ENCODE measurements at regions not wholly inside any gene's neighbourhood (a gene's known extent, or its start where the extent isn't known, plus 50 kb on each side); places are given as distances from the start of the nearest gene placed in this dataset.
"Not testable (repeated sequence)": the region's sequence is repeated elsewhere in the genome, so short reads cannot be mapped to it uniquely, and the experiment has no call there.

GRCh38 chr4:12028258-12028657 lies 599.6 kb upstream of the HS3ST1 start:
- ATAC-seq (replicated peaks): no peak

GRCh38 chr4:12022409-12022808 lies 593.7 kb upstream of the HS3ST1 start:
- Mint-ChIP-seq H3K27ac (no peak overlapping the region), H3K9me3 (peaks cover 11 to 12% of the 10 kb centered on the region in 2 donors), H3K36me3 (ENCODE audit: insufficient read depth) (no peaks in the 10 kb centered on the region), H3K4me1 (ENCODE audit: low read depth in 2 of 2) (no peaks in the 10 kb centered on the region), H3K27me3 (no peaks in the 10 kb centered on the region), H3K4me3 (no peak overlapping the region)
- DNase-seq (no peak), ATAC-seq (replicated peaks) (no peak)

More at GRCh38 chr4:12028258-12028657, 599.6 kb upstream of the HS3ST1 start:
- H3K4me1 Mint-ChIP-seq (ENCODE audit: low read depth in 2 of 2): no peaks in the 10 kb centered on the region
- H3K36me3 Mint-ChIP-seq (ENCODE audit: insufficient read depth): no peaks in the 10 kb centered on the region
- peaks cover 0 to 6% of the 10 kb centered on the region in 2 donors for H3K9me3 Mint-ChIP-seq
- H3K4me3 Mint-ChIP-seq: no peak overlapping the region
- no peak for DNase-seq
- no peaks in the 10 kb centered on the region for H3K27me3 Mint-ChIP-seq
- H3K27ac Mint-ChIP-seq: no peak overlapping the region

- ATAC-seq (replicated peaks) (no peak), DNase-seq (no peak)
- no peak overlapping the region for H3K4me3 Mint-ChIP-seq
- H3K4me1 Mint-ChIP-seq (ENCODE audit: low read depth in 2 of 2): no peaks in the 10 kb centered on the region
- no peaks in the 10 kb centered on the region for H3K36me3 Mint-ChIP-seq (ENCODE audit: insufficient read depth)
- peaks cover 15 to 17% of the 10 kb centered on the region in 2 donors for H3K9me3 Mint-ChIP-seq
- no peaks in the 10 kb centered on the region for H3K27me3 Mint-ChIP-seq
- no peak overlapping the region for H3K27ac Mint-ChIP-seq
Measured at GRCh38 chr4:12016729-12017128, 588.0 kb upstream of the HS3ST1 start.

- DNase-seq (no peak), ATAC-seq (replicated peaks) (no peak)
- H3K27ac Mint-ChIP-seq: no peak overlapping the region
Measured at GRCh38 chr4:12005471-12005870, 576.8 kb upstream of the HS3ST1 start.

GRCh38 chr4:11996581-11996980 lies 567.9 kb upstream of the HS3ST1 start:
- not testable (repeated sequence) for H3K9me3 Mint-ChIP-seq; H3K4me3 Mint-ChIP-seq; H3K4me1 Mint-ChIP-seq (ENCODE audit: low read depth in 2 of 2); DNase-seq; H3K36me3 Mint-ChIP-seq (ENCODE audit: insufficient read depth); ATAC-seq (replicated peaks); H3K27me3 Mint-ChIP-seq; H3K27ac Mint-ChIP-seq

More at GRCh38 chr4:12005471-12005870, 576.8 kb upstream of the HS3ST1 start:
- Mint-ChIP-seq H3K27me3 (no peaks in the 10 kb centered on the region), H3K4me1 (ENCODE audit: low read depth in 2 of 2) (no peaks in the 10 kb centered on the region), H3K36me3 (ENCODE audit: insufficient read depth) (no peaks in the 10 kb centered on the region), H3K9me3 (peaks cover 0 to 10% of the 10 kb centered on the region in 2 donors), H3K4me3 (no peak overlapping the region)

- Mint-ChIP-seq H3K36me3 (ENCODE audit: insufficient read depth) (no peaks in the 10 kb centered on the region), H3K4me3 (no peak overlapping the region), H3K27me3 (no peaks in the 10 kb centered on the region), H3K4me1 (ENCODE audit: low read depth in 2 of 2) (no peaks in the 10 kb centered on the region), H3K9me3 (peaks cover 0 to 4% of the 10 kb centered on the region in 2 donors), H3K27ac (no peak overlapping the region)
- DNase-seq (no peak), ATAC-seq (replicated peaks) (no peak)
Measured at GRCh38 chr4:11976726-11977263, 548.1 kb upstream of the HS3ST1 start.

GRCh38 chr4:11973270-11973669 lies 544.6 kb upstream of the HS3ST1 start:
- Mint-ChIP-seq H3K4me3 (no peak overlapping the region), H3K27ac (no peak overlapping the region), H3K36me3 (ENCODE audit: insufficient read depth) (no peaks in the 10 kb centered on the region), H3K4me1 (ENCODE audit: low read depth in 2 of 2) (no peaks in the 10 kb centered on the region), H3K9me3 (peaks cover 0 to under 1% of the 10 kb centered on the region in 2 donors), H3K27me3 (no peaks in the 10 kb centered on the region)
- no peak for ATAC-seq (replicated peaks)
- no peak for DNase-seq

- H3K9me3 Mint-ChIP-seq: no peaks in the 10 kb centered on the region
- H3K4me3 Mint-ChIP-seq: no peak overlapping the region
Measured at GRCh38 chr4:11970754-11971153, 542.1 kb upstream of the HS3ST1 start.

GRCh38 chr4:11966782-11967181 lies 538.1 kb upstream of the HS3ST1 start:
- Mint-ChIP-seq H3K36me3 (ENCODE audit: insufficient read depth) (no peaks in the 10 kb centered on the region), H3K4me1 (ENCODE audit: low read depth in 2 of 2) (no peaks in the 10 kb centered on the region), H3K9me3 (peaks cover 0 to 2% of the 10 kb centered on the region in 2 donors), H3K27ac (no peak overlapping the region), H3K4me3 (no peak overlapping the region), H3K27me3 (no peaks in the 10 kb centered on the region)
- no peak for ATAC-seq (replicated peaks)
- DNase-seq: no peak

More at GRCh38 chr4:11970754-11971153, 542.1 kb upstream of the HS3ST1 start:
- Mint-ChIP-seq H3K36me3 (ENCODE audit: insufficient read depth) (no peaks in the 10 kb centered on the region), H3K27ac (no peak overlapping the region), H3K4me1 (ENCODE audit: low read depth in 2 of 2) (no peaks in the 10 kb centered on the region), H3K27me3 (no peaks in the 10 kb centered on the region)
- ATAC-seq (replicated peaks) (no peak), DNase-seq (no peak)

GRCh38 chr4:11954093-11954492 lies 525.4 kb upstream of the HS3ST1 start:
- Mint-ChIP-seq H3K27ac (no peak overlapping the region), H3K4me1 (ENCODE audit: low read depth in 2 of 2) (no peaks in the 10 kb centered on the region)
- no peak for DNase-seq

GRCh38 chr4:11949355-11949754 lies 520.7 kb upstream of the HS3ST1 start:
- H3K4me1 Mint-ChIP-seq (ENCODE audit: low read depth in 2 of 2): no peaks in the 10 kb centered on the region
- peaks cover 3 to 6% of the 10 kb centered on the region in 2 donors for H3K9me3 Mint-ChIP-seq
- H3K27ac Mint-ChIP-seq: no peak overlapping the region
- no peaks in the 10 kb centered on the region for H3K36me3 Mint-ChIP-seq (ENCODE audit: insufficient read depth)
- H3K27me3 Mint-ChIP-seq: no peaks in the 10 kb centered on the region
- H3K4me3 Mint-ChIP-seq: no peak overlapping the region
- ATAC-seq (replicated peaks): no peak
- DNase-seq: no peak

More at GRCh38 chr4:11954093-11954492, 525.4 kb upstream of the HS3ST1 start:
- no peak for ATAC-seq (replicated peaks)
- Mint-ChIP-seq H3K36me3 (ENCODE audit: insufficient read depth) (no peaks in the 10 kb centered on the region), H3K27me3 (no peaks in the 10 kb centered on the region), H3K9me3 (peaks cover 2 to 5% of the 10 kb centered on the region in 2 donors), H3K4me3 (no peak overlapping the region)

GRCh38 chr4:11947629-11948028 lies 518.9 kb upstream of the HS3ST1 start:
- H3K9me3 Mint-ChIP-seq; H3K4me1 Mint-ChIP-seq (ENCODE audit: low read depth in 2 of 2); H3K36me3 Mint-ChIP-seq (ENCODE audit: insufficient read depth); ATAC-seq (replicated peaks); H3K4me3 Mint-ChIP-seq; H3K27me3 Mint-ChIP-seq; DNase-seq; H3K27ac Mint-ChIP-seq: not testable (repeated sequence)

GRCh38 chr4:11937941-11938340 lies 509.2 kb upstream of the HS3ST1 start:
- no peaks in the 10 kb centered on the region for H3K4me1 Mint-ChIP-seq (ENCODE audit: low read depth in 2 of 2)

GRCh38 chr4:11931266-11931820 lies 502.6 kb upstream of the HS3ST1 start:
- Mint-ChIP-seq H3K27ac (no peak overlapping the region), H3K36me3 (ENCODE audit: insufficient read depth) (no peaks in the 10 kb centered on the region), H3K4me3 (no peak overlapping the region), H3K9me3 (peaks cover 2 to 10% of the 10 kb centered on the region in 2 donors), H3K27me3 (no peaks in the 10 kb centered on the region), H3K4me1 (ENCODE audit: low read depth in 2 of 2) (no peaks in the 10 kb centered on the region)
- DNase-seq: no peak
- ATAC-seq (replicated peaks): no peak

More at GRCh38 chr4:11937941-11938340, 509.2 kb upstream of the HS3ST1 start:
- Mint-ChIP-seq H3K27me3 (no peaks in the 10 kb centered on the region), H3K27ac (no peak overlapping the region), H3K9me3 (peaks cover 8 to 11% of the 10 kb centered on the region in 2 donors), H3K36me3 (ENCODE audit: insufficient read depth) (no peaks in the 10 kb centered on the region), H3K4me3 (no peak overlapping the region)
- ATAC-seq (replicated peaks): no peak
- no peak for DNase-seq
